H9 (cell line): ENCODE measurements at regions not wholly inside any gene's neighbourhood (a gene's known extent, or its start where the extent isn't known, plus 50 kb on each side); places are given as distances from the start of the nearest gene placed in this dataset.

Source experiments
- DNase-seq: peaks from one replicate; pipeline ENCODE4 v3.0.0-alpha.2; 2017
- H2AFZ ChIP-seq: one replicate; pipeline ENCODE4 v1.6.1; 2013; ENCODE audit warnings: mild to moderate bottlenecking, low read length, control low read depth, moderate library complexity
- H2AK5ac ChIP-seq: 2 replicates; pipeline ENCODE4 v1.6.1; 2013; ENCODE audit warnings: low read length, control low read depth, mixed read lengths; ENCODE audit not compliant: insufficient read length
- H2BK120ac ChIP-seq: one replicate; pipeline ENCODE4 v1.6.1; 2013; ENCODE audit warnings: low read depth, mild to moderate bottlenecking, low read length, control low read depth, inconsistent platforms; ENCODE audit not compliant: poor library complexity, severe bottlenecking
- H2BK12ac ChIP-seq: 2 replicates; pipeline ENCODE4 v1.6.1; 2013; ENCODE audit warnings: low read length, control low read depth, mixed read lengths, low read depth; ENCODE audit not compliant: insufficient read length
- H2BK15ac ChIP-seq: 2 replicates; pipeline ENCODE4 v1.6.1; 2013; ENCODE audit warnings: low read depth, low read length, control low read depth
- H2BK20ac ChIP-seq: one replicate; pipeline ENCODE4 v1.6.1; 2013; ENCODE audit warnings: low read depth, mild to moderate bottlenecking, low read length, control low read depth, inconsistent platforms; ENCODE audit not compliant: poor library complexity, severe bottlenecking
- H2BK5ac ChIP-seq: 2 replicates; pipeline ENCODE4 v1.6.1; 2013; ENCODE audit warnings: low read length, control low read depth, mixed read lengths; ENCODE audit not compliant: insufficient read length
- H3K14ac ChIP-seq: 2 replicates; pipeline ENCODE4 v1.6.1; 2013; ENCODE audit warnings: low read length, control low read depth; ENCODE audit not compliant: insufficient read depth
- H3K18ac ChIP-seq: 2 replicates; pipeline ENCODE4 v1.6.1; 2013; ENCODE audit warnings: low read depth, mild to moderate bottlenecking, mixed read lengths, low read length, control low read depth; ENCODE audit not compliant: insufficient read length
- H3K23ac ChIP-seq: 2 replicates; pipeline ENCODE4 v1.6.1; 2013; ENCODE audit warnings: low read length, control low read depth, mixed read lengths, low read depth; ENCODE audit not compliant: insufficient read length
- H3K23me2 ChIP-seq: 2 replicates; pipeline ENCODE4 v1.6.1; 2013; ENCODE audit warnings: low read depth, mild to moderate bottlenecking, mixed read lengths, low read length, control low read depth; ENCODE audit not compliant: insufficient read length, poor library complexity, severe bottlenecking
- H3K27ac ChIP-seq: 2 replicates; pipeline ENCODE4 v1.5.1; 2013; ENCODE audit warnings: low read length, control low read depth, mixed read lengths, low read depth; ENCODE audit not compliant: insufficient read length
- H3K27me3 ChIP-seq: 2 replicates; pipeline ENCODE4 v1.6.1; 2013; ENCODE audit warnings: low read length, control low read depth, inconsistent platforms; ENCODE audit not compliant: insufficient read depth
- H3K4ac ChIP-seq: 2 replicates; pipeline ENCODE4 v1.6.1; 2013; ENCODE audit warnings: low read depth, mild to moderate bottlenecking, control low read depth, inconsistent platforms, low read length, moderate library complexity
- H3K4me1 ChIP-seq: 2 replicates; pipeline ENCODE4 v1.6.1; 2013; ENCODE audit warnings: low read length, control low read depth, inconsistent platforms; ENCODE audit not compliant: insufficient read depth
- H3K4me2 ChIP-seq: 2 replicates; pipeline ENCODE4 v1.6.1; 2013; ENCODE audit warnings: low read length, control low read depth, mixed read lengths; ENCODE audit not compliant: insufficient read length, insufficient read depth
- H3K56ac ChIP-seq: 2 replicates; pipeline ENCODE4 v1.6.1; 2013; ENCODE audit warnings: low read depth, mild to moderate bottlenecking, mixed read lengths, low read length, control low read depth; ENCODE audit not compliant: insufficient read length
- H3K79me1 ChIP-seq: 2 replicates; pipeline ENCODE4 v1.6.1; 2013; ENCODE audit warnings: low read depth, mild to moderate bottlenecking, moderate library complexity, low read length, control low read depth, inconsistent platforms; ENCODE audit not compliant: insufficient read depth, poor library complexity, severe bottlenecking
- H3K79me2 ChIP-seq: 2 replicates; pipeline ENCODE4 v1.6.1; 2013; ENCODE audit warnings: low read length, control low read depth, inconsistent platforms; ENCODE audit not compliant: insufficient read depth
- H3K9ac ChIP-seq: 2 replicates; pipeline ENCODE4 v1.6.1; 2013; ENCODE audit warnings: low read length, control low read depth, mixed read lengths; ENCODE audit not compliant: insufficient read length; ENCODE audit errors: extremely low read depth
- H3K9me3 ChIP-seq: one replicate; pipeline ENCODE4 v1.6.1; 2013; ENCODE audit warnings: low read depth, low read length, inconsistent platforms; ENCODE audit not compliant: control insufficient read depth
- H3T11ph ChIP-seq: one replicate; pipeline ENCODE4 v1.6.1; 2013; ENCODE audit warnings: mild to moderate bottlenecking, low read length, control low read depth, inconsistent platforms
- H4K20me1 ChIP-seq: one replicate; pipeline ENCODE4 v1.6.1; 2013; ENCODE audit not compliant: control insufficient read depth, insufficient read length, insufficient read depth
- H4K5ac ChIP-seq: 2 replicates; pipeline ENCODE4 v1.6.1; 2013; ENCODE audit warnings: low read depth, mild to moderate bottlenecking, mixed read lengths, low read length, control low read depth; ENCODE audit not compliant: insufficient read length
- H4K8ac ChIP-seq: replicated peaks from 2 replicates; pipeline ENCODE4 v1.6.1; 2013; ENCODE audit warnings: low read length, control low read depth, mixed read lengths, low read depth; ENCODE audit not compliant: insufficient read length
- H4K91ac ChIP-seq: 2 replicates; pipeline ENCODE4 v1.6.1; 2013; ENCODE audit warnings: low read depth, mild to moderate bottlenecking, moderate library complexity, mixed read lengths, low read length, control low read depth; ENCODE audit not compliant: insufficient read length
- H3K27ac Mint-ChIP-seq, 3 experiments: 2 replicates in 2 of 3; 3 replicates in 1 of 3; pipeline ENCODE4 v1.8.0; 2020 to 2021; ENCODE audit warnings: mixed read lengths in 3 of 3, mild to moderate bottlenecking in 1 of 3, moderate library complexity in 1 of 3
- H3K27me3 Mint-ChIP-seq: 2 replicates; pipeline ENCODE4 v1.8.0; 2021; ENCODE audit warnings: low read depth, mild to moderate bottlenecking, moderate library complexity, mixed read lengths
- H3K36me3 Mint-ChIP-seq, 3 experiments: 2 replicates in 2 of 3; 3 replicates in 1 of 3; pipeline ENCODE4 v1.8.0; 2020 to 2021; ENCODE audit warnings: low read depth in 3 of 3, mixed read lengths in 3 of 3; ENCODE audit not compliant: insufficient read depth in 1 of 3
- H3K4me1 Mint-ChIP-seq, 2 experiments: 2 replicates each; pipeline ENCODE4 v1.8.0; 2020; ENCODE audit warnings: mixed read lengths in 2 of 2
- H3K4me3 Mint-ChIP-seq, 2 experiments: 2 replicates in 1 of 2; 3 replicates in 1 of 2; pipeline ENCODE4 v1.8.0; 2020 to 2021; ENCODE audit warnings: mild to moderate bottlenecking in 2 of 2, mixed read lengths in 2 of 2, moderate library complexity in 1 of 2
- H3K9me3 Mint-ChIP-seq, 2 experiments: 2 replicates in 1 of 2; 3 replicates in 1 of 2; pipeline ENCODE4 v1.8.0; 2020; ENCODE audit warnings: mild to moderate bottlenecking in 2 of 2, mixed read lengths in 2 of 2, moderate library complexity in 1 of 2
- CTCF ChIP-seq: fragments of 200-600 bp; sonication (generic); conservative IDR thresholded peaks from 3 replicates; pipeline ENCODE4 v1.8.0; 2021; ENCODE audit warnings: antibody characterized with exemption, mild to moderate bottlenecking
- WGBS: extraction: QIAGEN DNeasy Blood & Tissue Kit; methylation state at CpG from one replicate; pipeline ENCODE4 v1.1.7; 2013; ENCODE audit warnings: missing lambda C conversion rate, low lambda C conversion rate, mixed read lengths; ENCODE audit not compliant: insufficient read length; ENCODE audit errors: extremely low coverage; 5-methylcytosine and 5-hydroxymethylcytosine counted together

GRCh38 chr6:170082067-170082466 is 208.8 kb downstream of the DLL1 start:
- Histone ChIP-seq H3K18ac (no peak overlapping the region), H3K27ac (no peak overlapping the region), H3K23ac (no peak overlapping the region), H3K4me2 (no peak overlapping the region), H2AFZ (no peak overlapping the region), H2AK5ac (no peak overlapping the region), H3K79me2 (no peaks in the 10 kb centered on the region), H3K4me1 (no peaks in the 10 kb centered on the region), H3K14ac (no peak overlapping the region; the same call in 1 of the 2 replicates), H2BK5ac (no peak overlapping the region), H3K4ac (no peak overlapping the region), H4K20me1 (no peaks in the 10 kb centered on the region), H2BK20ac (no peak overlapping the region), H4K5ac (no peak overlapping the region), H3K9me3 (peaks cover 7% of the 10 kb centered on the region), H3K27me3 (no peaks in the 10 kb centered on the region), H3K23me2 (no peaks in the 10 kb centered on the region), H2BK120ac (no peak overlapping the region), H3K79me1 (no peaks in the 10 kb centered on the region), H4K91ac (no peak overlapping the region), H4K8ac (no peak overlapping the region), H2BK12ac (no peak overlapping the region), H3K9ac (no peak overlapping the region), H2BK15ac (no peak overlapping the region), H3K56ac (no peak overlapping the region), H3T11ph (no peak overlapping the region)
- H3K27me3 Mint-ChIP-seq: peaks cover 3% of the 10 kb centered on the region
- no CpG with 5 or more reads among the region's 13 CpGs for WGBS
- peaks cover 12 to 17% of the 10 kb centered on the region in 2 experiments for H3K9me3 Mint-ChIP-seq
- peaks cover 3 to 6% (median 4%) of the 10 kb centered on the region in 3 experiments for H3K36me3 Mint-ChIP-seq
- peaks cover 0 to 5% of the 10 kb centered on the region in 2 experiments; a peak in 1 of 4 replicates for H3K4me1 Mint-ChIP-seq
- no peak for TF ChIP-seq CTCF
- DNase-seq: no peak
- H3K27ac Mint-ChIP-seq: no peak overlapping the region; a peak in 1 of 7 replicates
- no peak overlapping the region for H3K4me3 Mint-ChIP-seq
